IMR-90 (cell line): ENCODE measurements at regions not wholly inside any gene's neighbourhood (a gene's known extent, or its start where the extent isn't known, plus 50 kb on each side); places are given as distances from the start of the nearest gene placed in this dataset.

Experiments used
- ATAC-seq: fragments of 200-7000 bp; cut with Tn5 transposase; 2 replicates; pipeline ENCODE4 v1.9.1; 2020; ENCODE audit warnings: low read depth, mild to moderate bottlenecking, moderate library complexity
- BruUV-seq: library from RNA; stranded (reverse); fragments of 400-500 nt; replicated peaks from 2 replicates; lab custom pipeline; 2021; lab: Mats Ljungman, UMichigan
- CTCF ChIA-PET: fragments of 300-600 bp; formaldehyde crosslinking; extraction: SDS; loops from one replicate; lab custom pipeline; 2021; ENCODE audit warnings: antibody characterized with exemption; lab: Yijun Ruan, JAX
- POLR2A ChIA-PET: fragments of 300-600 bp; sonication (Branson Sonifier 250); formaldehyde crosslinking; loops from one replicate; lab custom pipeline; 2022; ENCODE audit warnings: antibody characterized with exemption; ENCODE audit not compliant: unreplicated experiment; lab: Charles Lee
- DNase-seq: peaks from one replicate; pipeline ENCODE4 v3.0.0; 2013
- H2AFZ ChIP-seq: replicated peaks from 2 replicates; pipeline ENCODE3; 2013; ENCODE audit warnings: low read length, mild to moderate bottlenecking; ENCODE audit not compliant: poor library complexity
- H2AK5ac ChIP-seq: 2 replicates; pipeline ENCODE4 v1.6.1; 2013; ENCODE audit warnings: low read depth, low read length, inconsistent platforms
- H2AK9ac ChIP-seq: replicated peaks from 2 replicates; pipeline ENCODE3; 2013; ENCODE audit warnings: mild to moderate bottlenecking, low read depth, low read length, moderate library complexity; ENCODE audit not compliant: poor library complexity
- H2BK120ac ChIP-seq: 2 replicates; pipeline ENCODE4 v1.6.1; 2013; ENCODE audit warnings: low read depth, low read length, inconsistent platforms
- H2BK15ac ChIP-seq: 3 replicates; pipeline ENCODE4 v1.6.1; 2013; ENCODE audit warnings: low read depth, low read length, inconsistent platforms
- H2BK20ac ChIP-seq: 2 replicates; pipeline ENCODE4 v1.6.1; 2013; ENCODE audit warnings: low read depth, mild to moderate bottlenecking, inconsistent platforms, low read length, moderate library complexity
- H2BK5ac ChIP-seq: 2 replicates; pipeline ENCODE4 v1.6.1; 2013; ENCODE audit warnings: mild to moderate bottlenecking, low read depth, low read length, inconsistent platforms; ENCODE audit not compliant: poor library complexity, severe bottlenecking
- H3K14ac ChIP-seq: replicated peaks from 2 replicates; pipeline ENCODE4 v1.6.1; 2013; ENCODE audit warnings: low read depth, low read length, inconsistent platforms
- H3K18ac ChIP-seq: 2 replicates; pipeline ENCODE4 v1.6.1; 2013; ENCODE audit warnings: low read depth, low read length, control low read depth
- H3K23ac ChIP-seq: 2 replicates; pipeline ENCODE4 v1.6.1; 2013; ENCODE audit warnings: low read depth, low read length, inconsistent platforms
- H3K27ac ChIP-seq: 2 replicates; pipeline ENCODE4 v1.5.1; 2013; ENCODE audit warnings: mild to moderate bottlenecking, control low read depth, low read length; ENCODE audit not compliant: insufficient read depth
- H3K27me3 ChIP-seq: 2 replicates; pipeline ENCODE4 v1.6.1; 2013; ENCODE audit warnings: low read length; ENCODE audit not compliant: control insufficient read depth, insufficient read depth
- H3K36me3 ChIP-seq: 2 replicates; pipeline ENCODE4 v1.6.1; 2013; ENCODE audit warnings: low read length, mixed read lengths; ENCODE audit not compliant: control insufficient read depth, insufficient read depth
- H3K4ac ChIP-seq: 2 replicates; pipeline ENCODE4 v1.6.1; 2013; ENCODE audit warnings: low read depth, low read length, inconsistent platforms
- H3K4me1 ChIP-seq: 2 replicates; pipeline ENCODE4 v1.6.1; 2013; ENCODE audit warnings: low read length, mixed read lengths; ENCODE audit not compliant: control insufficient read depth, insufficient read depth
- H3K4me2 ChIP-seq: 2 replicates; pipeline ENCODE4 v1.6.1; 2013; ENCODE audit warnings: low read depth, mild to moderate bottlenecking, control low read depth, low read length, moderate library complexity
- H3K4me3 ChIP-seq: 2 replicates; pipeline ENCODE4 v1.5.1; 2013; ENCODE audit warnings: low read depth, mild to moderate bottlenecking, control low read depth, low read length, moderate library complexity; ENCODE audit not compliant: insufficient read depth
- H3K56ac ChIP-seq: 2 replicates; pipeline ENCODE4 v1.6.1; 2013; ENCODE audit warnings: low read length, inconsistent platforms; ENCODE audit not compliant: insufficient read depth; ENCODE audit errors: extremely low read depth
- H3K79me1 ChIP-seq, 2 experiments: 2 replicates each; pipeline ENCODE4 v1.6.1; 2013; ENCODE audit warnings: low read length in 2 of 2, inconsistent platforms in 1 of 2, low read depth in 1 of 2
- H3K9ac ChIP-seq: 2 replicates; pipeline ENCODE4 v1.6.1; 2013; ENCODE audit warnings: low read depth, low read length, control low read depth
- H3K9me1 ChIP-seq: 2 replicates; pipeline ENCODE4 v1.6.1; 2013; ENCODE audit warnings: low read length, inconsistent platforms; ENCODE audit not compliant: insufficient read depth
- H3K9me3 ChIP-seq: 2 replicates; pipeline ENCODE4 v1.6.1; 2013; ENCODE audit warnings: low read length; ENCODE audit not compliant: control insufficient read depth, insufficient read depth
- H4K20me1 ChIP-seq: 2 replicates; pipeline ENCODE4 v1.6.1; 2013; ENCODE audit warnings: low read length, inconsistent platforms; ENCODE audit not compliant: insufficient read depth
- H4K5ac ChIP-seq: 2 replicates; pipeline ENCODE4 v1.6.1; 2013; ENCODE audit warnings: mild to moderate bottlenecking, low read depth, low read length, control low read depth
- H4K8ac ChIP-seq, 2 experiments: 2 replicates each; pipeline ENCODE4 v1.6.1; 2013; ENCODE audit warnings: low read depth in 2 of 2, low read length in 2 of 2, control low read depth in 1 of 2, inconsistent platforms in 1 of 2
- H4K91ac ChIP-seq: 2 replicates; pipeline ENCODE4 v1.6.1; 2013; ENCODE audit warnings: low read depth, low read length, inconsistent platforms; ENCODE audit not compliant: insufficient read depth
- BHLHE40 ChIP-seq: fragments of 150-350 bp; IDR thresholded peaks from 2 replicates; pipeline ENCODE4 v1.6.1; 2016; ENCODE audit warnings: mild to moderate bottlenecking, low read depth, low read length
- CEBPB ChIP-seq: IDR thresholded peaks from 2 replicates; pipeline ENCODE4 v1.6.1; 2012; ENCODE audit warnings: low read depth, low read length, improper control_type of control experiment
- FOS ChIP-seq: fragments of 150-350 bp; IDR thresholded peaks from 2 replicates; pipeline ENCODE4 v1.6.1; 2016; ENCODE audit warnings: low read depth, low read length
- MAZ ChIP-seq: IDR thresholded peaks from 2 replicates; pipeline ENCODE4 v1.6.1; 2012; ENCODE audit warnings: low read depth, mild to moderate bottlenecking, low read length, improper control_type of control experiment, moderate library complexity, borderline replicate concordance
- RCOR1 ChIP-seq: IDR thresholded peaks from 2 replicates; pipeline ENCODE4 v1.6.1; 2012; ENCODE audit warnings: mild to moderate bottlenecking, low read length, improper control_type of control experiment; ENCODE audit not compliant: insufficient replicate concordance
- SMC3 ChIP-seq: fragments of 150-350 bp; IDR thresholded peaks from 2 replicates; pipeline ENCODE4 v1.6.1; 2016; ENCODE audit warnings: low read depth, mild to moderate bottlenecking, antibody characterized with exemption, low read length, moderate library complexity
- WGBS, 2 experiments: methylation state at CpG; one replicate each; pipeline versions ENCODE4 v1.1.5 to v1.1.7; 2013; ENCODE audit warnings: missing lambda C conversion rate in 2 of 2; ENCODE audit not compliant: insufficient read length in 1 of 2; ENCODE audit errors: extremely low coverage in 2 of 2; 5-methylcytosine and 5-hydroxymethylcytosine counted together
- dilution Hi-C: fragments of 300-500 bp; cut with HindIII; formaldehyde crosslinking; loops from one replicate; pipeline ENCODE4 v1.14.3; 2018; ENCODE audit warnings: low sequenced_read_pairs; ENCODE audit not compliant: unreplicated experiment
- in situ Hi-C: fragments of 300-500 bp; cut with MboI; formaldehyde crosslinking; loops from 3 replicates; pipeline ENCODE4 v1.14.3; 2019; ENCODE audit warnings: low sequenced_read_pairs, inconsistent platforms, mixed read lengths
- intact Hi-C: fragments of 100-400 bp; cut with micrococcal nuclease; formaldehyde crosslinking; loops from 2 replicates; pipeline ENCODE4 v1.10.0; 2022
- TF ChIP-seq, protein P1 (sequence below): fragments of 150-350 bp; IDR thresholded peaks from 2 replicates; pipeline ENCODE4 v1.6.1; 2016; ENCODE audit warnings: low read depth, mild to moderate bottlenecking, low read length, moderate library complexity, borderline replicate concordance
- TF ChIP-seq, protein P2 (sequence below): conservative IDR thresholded peaks from 2 replicates; pipeline ENCODE4 v1.5.1; 2012; ENCODE audit warnings: mild to moderate bottlenecking, low read depth, low read length, improper control_type of control experiment

GRCh38 chrX:20803971-20804370 is 537.3 kb upstream of the RPS6KA3 start:
- POLR2A ChIA-PET = no interaction called here
- dilution Hi-C loops = no loop called here

More at GRCh38 chrX:20803971-20804370, 537.3 kb upstream of the RPS6KA3 start:
- no TSS peak for BruUV-seq
- Histone ChIP-seq H2AFZ (no peak overlapping the region), H3K79me1 (no peaks in the 10 kb centered on the region), H2BK5ac (no peak overlapping the region), H4K8ac (no peak overlapping the region), H4K5ac (no peak overlapping the region), H3K9me3 (no peaks in the 10 kb centered on the region; the same call in 1 of the 2 replicates), H3K56ac (no peak overlapping the region), H3K18ac (no peak overlapping the region), H2AK9ac (no peak overlapping the region), H3K4me1 (no peaks in the 10 kb centered on the region), H3K9ac (no peak overlapping the region), H2AK5ac (no peak overlapping the region), H3K4me3 (no peak overlapping the region), H3K23ac (no peak overlapping the region), H4K91ac (no peak overlapping the region), H2BK120ac (no peak overlapping the region), H3K4me2 (no peak overlapping the region), H2BK15ac (no peak overlapping the region), H3K36me3 (no peaks in the 10 kb centered on the region), H3K9me1 (no peaks in the 10 kb centered on the region), H4K20me1 (no peaks in the 10 kb centered on the region), H3K27me3 (no peaks in the 10 kb centered on the region), H3K14ac (no peak overlapping the region), H2BK20ac (no peak overlapping the region), H3K4ac (no peak overlapping the region), H3K27ac (no peak overlapping the region)
- TF ChIP-seq SMC3 = no peak
- TF ChIP-seq, protein P1, sequence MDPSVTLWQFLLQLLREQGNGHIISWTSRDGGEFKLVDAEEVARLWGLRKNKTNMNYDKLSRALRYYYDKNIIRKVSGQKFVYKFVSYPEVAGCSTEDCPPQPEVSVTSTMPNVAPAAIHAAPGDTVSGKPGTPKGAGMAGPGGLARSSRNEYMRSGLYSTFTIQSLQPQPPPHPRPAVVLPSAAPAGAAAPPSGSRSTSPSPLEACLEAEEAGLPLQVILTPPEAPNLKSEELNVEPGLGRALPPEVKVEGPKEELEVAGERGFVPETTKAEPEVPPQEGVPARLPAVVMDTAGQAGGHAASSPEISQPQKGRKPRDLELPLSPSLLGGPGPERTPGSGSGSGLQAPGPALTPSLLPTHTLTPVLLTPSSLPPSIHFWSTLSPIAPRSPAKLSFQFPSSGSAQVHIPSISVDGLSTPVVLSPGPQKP = no peak
- TF ChIP-seq, protein P2, sequence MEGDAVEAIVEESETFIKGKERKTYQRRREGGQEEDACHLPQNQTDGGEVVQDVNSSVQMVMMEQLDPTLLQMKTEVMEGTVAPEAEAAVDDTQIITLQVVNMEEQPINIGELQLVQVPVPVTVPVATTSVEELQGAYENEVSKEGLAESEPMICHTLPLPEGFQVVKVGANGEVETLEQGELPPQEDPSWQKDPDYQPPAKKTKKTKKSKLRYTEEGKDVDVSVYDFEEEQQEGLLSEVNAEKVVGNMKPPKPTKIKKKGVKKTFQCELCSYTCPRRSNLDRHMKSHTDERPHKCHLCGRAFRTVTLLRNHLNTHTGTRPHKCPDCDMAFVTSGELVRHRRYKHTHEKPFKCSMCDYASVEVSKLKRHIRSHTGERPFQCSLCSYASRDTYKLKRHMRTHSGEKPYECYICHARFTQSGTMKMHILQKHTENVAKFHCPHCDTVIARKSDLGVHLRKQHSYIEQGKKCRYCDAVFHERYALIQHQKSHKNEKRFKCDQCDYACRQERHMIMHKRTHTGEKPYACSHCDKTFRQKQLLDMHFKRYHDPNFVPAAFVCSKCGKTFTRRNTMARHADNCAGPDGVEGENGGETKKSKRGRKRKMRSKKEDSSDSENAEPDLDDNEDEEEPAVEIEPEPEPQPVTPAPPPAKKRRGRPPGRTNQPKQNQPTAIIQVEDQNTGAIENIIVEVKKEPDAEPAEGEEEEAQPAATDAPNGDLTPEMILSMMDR = no peak
- no peak for TF ChIP-seq MAZ
- no peak for TF ChIP-seq CEBPB
- TF ChIP-seq BHLHE40 = no peak
- no peak for TF ChIP-seq FOS
- TF ChIP-seq RCOR1 = no peak
- ATAC-seq = no peak
- WGBS, 2 experiments = no CpG with 5 or more reads among the region's 1 CpG
- CTCF ChIA-PET = no interaction called here
- intact Hi-C loops = no loop called here
- DNase-seq = no peak
- in situ Hi-C loops = no loop called here
